K562 (cell line): ENCODE measurements at regions not wholly inside any gene's neighbourhood (a gene's known extent, or its start where the extent isn't known, plus 50 kb on each side); places are given as distances from the start of the nearest gene placed in this dataset.

ENCODE experiments used
- BRCA1 ChIP-seq, 2 experiments: fragments of 450-650 bp in 1 of 2; sonication (generic) in 1 of 2; formaldehyde crosslinking in 1 of 2; IDR thresholded peaks; 2 replicates each; pipeline versions ENCODE4 v1.5.0 to v1.6.1; 2017 to 2020; ENCODE audit warnings: mild to moderate bottlenecking in 1 of 2, missing genetic modification reagents in 1 of 2
- CEBPB ChIP-seq: fragments of 450-650 bp; IDR thresholded peaks from 2 replicates; pipeline ENCODE4 v1.6.1; 2016; ENCODE audit warnings: missing genetic modification characterization, missing compliant biosample characterization
- ELK1 ChIP-seq: sonication (generic); formaldehyde crosslinking; IDR thresholded peaks from 2 replicates; pipeline ENCODE4 v1.8.1; 2022; ENCODE audit warnings: missing genetic modification reagents
- HEY1 ChIP-seq: fragments of 250-450 bp; sonication (Bioruptor Pico); IDR thresholded peaks from 2 replicates; pipeline ENCODE4 v1.5.0; 2020; ENCODE audit warnings: mild to moderate bottlenecking, moderate library complexity, borderline replicate concordance
- L3MBTL2 ChIP-seq: fragments of 450-650 bp; IDR thresholded peaks from 2 replicates; pipeline ENCODE4 v1.6.1; 2016; ENCODE audit warnings: mild to moderate bottlenecking, moderate library complexity
- LEF1 ChIP-seq: fragments of 450-650 bp; IDR thresholded peaks from 2 replicates; pipeline ENCODE4 v1.6.1; 2016; ENCODE audit warnings: mild to moderate bottlenecking
- MECOM ChIP-seq: fragments of 250-450 bp; sonication (Bioruptor Pico); IDR thresholded peaks from 2 replicates; pipeline ENCODE4 v1.8.0; 2022; ENCODE audit warnings: inconsistent platforms
- NCOA2 ChIP-seq, 2 experiments: fragments of 450-650 bp; IDR thresholded peaks; 2 replicates each; pipeline ENCODE4 v1.6.1; 2018; ENCODE audit warnings: mild to moderate bottlenecking in 2 of 2, moderate library complexity in 1 of 2; ENCODE audit not compliant: partially characterized antibody in 2 of 2
- POLR2H ChIP-seq: IDR thresholded peaks from 2 replicates; pipeline ENCODE4 v1.6.1; 2016; ENCODE audit warnings: missing genetic modification characterization, low read depth, mild to moderate bottlenecking, control low read depth, missing compliant biosample characterization, moderate library complexity
- PPARD ChIP-seq: fragments of 250-450 bp; sonication (Bioruptor Pico); IDR thresholded peaks from 2 replicates; pipeline ENCODE4 v1.8.0; 2022; ENCODE audit warnings: inconsistent platforms, mild to moderate bottlenecking, moderate library complexity
- SMARCA4 ChIP-seq: fragments of 450-650 bp; IDR thresholded peaks from 2 replicates; pipeline ENCODE4 v1.6.1; 2016
- TRIM24 ChIP-seq, 2 experiments: fragments of 450-650 bp; IDR thresholded peaks; 2 replicates each; pipeline ENCODE4 v1.6.1; 2016
- ZFX ChIP-seq: sonication (generic); formaldehyde crosslinking; IDR thresholded peaks from 2 replicates; pipeline ENCODE4 v1.8.0; 2022; ENCODE audit warnings: mild to moderate bottlenecking, missing genetic modification reagents, moderate library complexity
- ZNF280A ChIP-seq: fragments of 450-650 bp; IDR thresholded peaks from 2 replicates; pipeline ENCODE4 v1.6.1; 2018; ENCODE audit warnings: mild to moderate bottlenecking, low read depth; ENCODE audit not compliant: partially characterized antibody
- ZNF318 ChIP-seq, 2 experiments: fragments of 450-650 bp; IDR thresholded peaks; 2 replicates each; pipeline ENCODE4 v1.6.1; 2016; ENCODE audit warnings: mild to moderate bottlenecking in 2 of 2, borderline replicate concordance in 1 of 2, low read depth in 1 of 2, moderate library complexity in 1 of 2
- ZNF507 ChIP-seq: conservative IDR thresholded peaks from 2 replicates; pipeline ENCODE4 v1.6.1; 2017; ENCODE audit warnings: missing genetic modification characterization, missing compliant biosample characterization

GRCh38 chr12:46483572-46484395 is 111.2 kb upstream of the SLC38A2 start (continued):
- TF ChIP-seq ZFX (CRISPR knock-in tag) (0 out of 2 replicates have a peak, but pooled peaks have one; percentile 21), TRIM24 (IDR thresholded peaks at IDR 0.05) (peak in 1 of 2 experiments; percentile 36; a peak in 1 of 4 replicates), MECOM (CRISPR knock-in tag) (no peak), ZNF318 (IDR thresholded peaks at IDR 0.05; ENCODE audit: borderline replicate concordance in 1 of 2, low read depth in 1 of 2) (0 out of 4 replicates have a peak, but pooled peaks of 1 of the 2 experiments have one; percentile 22), L3MBTL2 (0 out of 2 replicates have a peak, but pooled peaks have one; percentile 11), ZNF507 (tag) (no peak), BRCA1 (IDR thresholded peaks at IDR 0.05) (no peak), BRCA1 (CRISPR knock-in tag; IDR thresholded peaks at IDR 0.05) (no peak), NCOA2 (IDR thresholded peaks at IDR 0.05; ENCODE audit: partially characterized antibody in 2 of 2) (no peak), PPARD (CRISPR knock-in tag) (no peak), ELK1 (CRISPR knock-in tag) (no peak), LEF1 (peak; percentile 62; the same call in 1 of the 2 replicates), ZNF280A (no peak), SMARCA4 (peak; percentile 71; the same call in 1 of the 2 replicates), POLR2H (tag) (0 out of 2 replicates have a peak, but pooled peaks have one; percentile 35), HEY1 (no peak), CEBPB (tag) (peak; percentile 27; the same call in 1 of the 2 replicates)
